ENCODE measurements at regions not wholly inside any gene's neighbourhood (a gene's known extent, or its start where the extent isn't known, plus 50 kb on each side); places are given as distances from the start of the nearest gene placed in this dataset.

- Histone ChIP-seq H3K9ac (ENCODE audit: low read length) (no peak overlapping the region), H3K27me3 (ENCODE audit: low read length) (no peaks in the 10 kb centered on the region), H4K20me1 (ENCODE audit: insufficient read depth, low read depth, low read length) (no peaks in the 10 kb centered on the region), H3K4me3 (ENCODE audit: low read length) (no peak overlapping the region), H3K4me2 (ENCODE audit: low read depth, low read length, poor library complexity, severe bottlenecking) (no peak overlapping the region), H3K4me1 (ENCODE audit: low read length) (no peaks in the 10 kb centered on the region), H3K27ac (ENCODE audit: low read length) (no peak overlapping the region), H3K9me2 (replicated peaks; ENCODE audit: insufficient read depth, low read length) (no peaks in the 10 kb centered on the region), H3K79me2 (ENCODE audit: low read length) (no peaks in the 10 kb centered on the region), H3K36me3 (ENCODE audit: insufficient read depth, low read length) (no peaks in the 10 kb centered on the region), H3K9me3 (ENCODE audit: low read length) (no peaks in the 10 kb centered on the region), H2AFZ (ENCODE audit: low read length) (no peak overlapping the region)
- DNase-seq: no peak
Measured at GRCh38 chr4:175905925-175906324, 93.9 kb upstream of the GPM6A start.

- Histone ChIP-seq H3K4me2 (ENCODE audit: low read depth, low read length, poor library complexity, severe bottlenecking) (no peak overlapping the region), H3K4me1 (ENCODE audit: low read length) (no peaks in the 10 kb centered on the region), H3K9me2 (replicated peaks; ENCODE audit: insufficient read depth, low read length) (no peaks in the 10 kb centered on the region), H3K9ac (ENCODE audit: low read length) (no peak overlapping the region), H2AFZ (ENCODE audit: low read length) (no peak overlapping the region), H3K36me3 (ENCODE audit: insufficient read depth, low read length) (no peaks in the 10 kb centered on the region), H3K27me3 (ENCODE audit: low read length) (no peaks in the 10 kb centered on the region), H3K79me2 (ENCODE audit: low read length) (no peaks in the 10 kb centered on the region), H3K4me3 (ENCODE audit: low read length) (no peak overlapping the region), H3K27ac (ENCODE audit: low read length) (no peak overlapping the region), H4K20me1 (ENCODE audit: insufficient read depth, low read depth, low read length) (no peaks in the 10 kb centered on the region), H3K9me3 (ENCODE audit: low read length) (no peaks in the 10 kb centered on the region)
- no peak for DNase-seq
Measured at GRCh38 chr4:175906384-175906783, 94.3 kb upstream of the GPM6A start.

DNA sequence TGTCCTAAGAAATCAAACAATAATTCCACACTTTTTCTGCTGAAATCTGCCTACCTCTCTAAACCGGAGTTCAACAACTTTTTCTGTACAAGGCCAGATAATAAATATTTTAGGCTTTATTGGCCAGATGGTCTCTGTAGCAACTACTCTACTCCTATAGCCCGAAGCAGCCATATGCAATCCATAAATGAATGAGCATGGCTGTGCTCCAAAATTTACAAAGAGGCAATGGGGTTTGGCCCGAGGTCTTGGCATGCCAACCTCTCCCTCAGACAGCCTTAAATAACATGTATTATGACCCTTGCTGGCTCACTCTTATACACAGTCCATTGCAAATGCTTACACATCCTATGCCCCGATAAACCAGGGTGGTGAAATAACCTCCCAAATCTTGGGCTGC lies 98.6 kb upstream of the GPM6A start:
- H3K36me3 ChIP-seq (ENCODE audit: insufficient read depth, low read length): no peaks in the 10 kb centered on the region
- H3K9me3 ChIP-seq (ENCODE audit: low read length): no peaks in the 10 kb centered on the region

DNA sequence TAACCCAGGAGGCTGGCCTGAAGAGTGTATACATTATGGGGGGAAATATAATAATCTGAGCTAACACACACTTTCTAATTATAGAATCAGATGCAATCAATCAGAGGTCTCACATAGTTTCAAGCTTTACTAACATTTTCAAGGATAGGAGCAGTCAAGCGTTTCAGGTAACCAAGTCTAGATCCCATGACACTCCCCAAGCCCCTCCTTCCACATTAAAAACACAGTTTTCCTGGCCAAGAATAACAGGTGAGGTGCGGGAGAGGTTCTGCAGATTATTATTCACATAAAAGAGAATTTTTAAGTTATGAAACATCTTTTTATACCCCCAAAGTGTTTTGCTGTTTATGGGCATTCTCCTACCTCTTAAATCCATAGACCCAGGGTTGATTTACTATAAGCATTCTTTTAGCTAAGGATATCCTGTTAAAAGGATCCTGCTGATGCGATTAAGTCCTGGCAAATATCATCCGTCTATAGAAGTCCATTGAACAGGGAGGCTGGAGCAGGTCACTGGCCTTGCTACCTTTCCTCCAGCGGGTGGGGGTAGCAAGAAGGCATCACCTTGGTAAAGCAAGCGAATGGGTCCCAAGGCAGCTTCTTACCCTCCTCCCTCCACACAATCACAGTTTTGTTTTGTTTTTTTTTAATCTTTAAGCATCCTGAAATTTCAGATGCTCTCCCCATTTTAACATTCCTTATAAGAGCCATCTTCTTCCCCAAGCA lies 104.7 kb upstream of the GPM6A start:
- no peak for DNase-seq
- H3K4me1 ChIP-seq (ENCODE audit: low read length): no peaks in the 10 kb centered on the region
- H3K9ac ChIP-seq (ENCODE audit: low read length): no peak overlapping the region
- no peaks in the 10 kb centered on the region for H3K79me2 ChIP-seq (ENCODE audit: low read length)
- H3K4me3 ChIP-seq (ENCODE audit: low read length): no peak overlapping the region
- H3K27me3 ChIP-seq (ENCODE audit: low read length): no peaks in the 10 kb centered on the region
- no peak overlapping the region for H3K4me2 ChIP-seq (ENCODE audit: low read depth, low read length, poor library complexity, severe bottlenecking)
- H3K9me2 ChIP-seq (replicated peaks; ENCODE audit: insufficient read depth, low read length): no peaks in the 10 kb centered on the region
- H3K36me3 ChIP-seq (ENCODE audit: insufficient read depth, low read length): no peaks in the 10 kb centered on the region
- H4K20me1 ChIP-seq (ENCODE audit: insufficient read depth, low read depth, low read length): no peaks in the 10 kb centered on the region
- H3K27ac ChIP-seq (ENCODE audit: low read length): no peak overlapping the region
- no peaks in the 10 kb centered on the region for H3K9me3 ChIP-seq (ENCODE audit: low read length)
- no peak overlapping the region for H2AFZ ChIP-seq (ENCODE audit: low read length)

More for the DNA sequence above, 98.6 kb upstream of the GPM6A start:
- no peak for DNase-seq
- Histone ChIP-seq H3K27ac (ENCODE audit: low read length) (no peak overlapping the region), H3K27me3 (ENCODE audit: low read length) (no peaks in the 10 kb centered on the region), H3K9me2 (replicated peaks; ENCODE audit: insufficient read depth, low read length) (no peaks in the 10 kb centered on the region), H3K4me3 (ENCODE audit: low read length) (no peak overlapping the region), H4K20me1 (ENCODE audit: insufficient read depth, low read depth, low read length) (no peaks in the 10 kb centered on the region), H3K9ac (ENCODE audit: low read length) (no peak overlapping the region), H3K79me2 (ENCODE audit: low read length) (no peaks in the 10 kb centered on the region), H3K4me1 (ENCODE audit: low read length) (no peaks in the 10 kb centered on the region), H2AFZ (ENCODE audit: low read length) (no peak overlapping the region), H3K4me2 (ENCODE audit: low read depth, low read length, poor library complexity, severe bottlenecking) (no peak overlapping the region)

- Histone ChIP-seq H3K9me3 (ENCODE audit: low read length) (no peaks in the 10 kb centered on the region), H3K4me1 (ENCODE audit: low read length) (no peaks in the 10 kb centered on the region)
- no peak for DNase-seq
Measured at GRCh38 chr4:175927121-175927520, 115.1 kb upstream of the GPM6A start.

DNA sequence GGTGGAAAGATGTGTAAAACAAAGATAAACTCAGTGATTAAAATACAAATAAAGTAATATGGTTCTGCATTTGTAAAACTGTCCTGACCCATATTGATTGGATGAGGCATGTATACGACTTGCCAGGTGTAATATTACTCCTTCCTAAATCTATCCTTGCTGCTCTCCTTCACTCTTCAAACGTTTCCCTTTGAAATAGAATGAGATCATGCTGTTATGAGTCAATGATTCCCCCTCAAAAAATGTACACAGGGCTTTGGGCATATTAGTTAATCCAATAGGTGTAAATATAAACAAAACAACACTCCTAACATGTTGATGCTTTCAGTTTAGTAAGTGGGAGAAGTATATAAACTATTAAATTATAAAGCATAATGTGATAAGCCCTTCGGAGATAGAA lies 117.4 kb upstream of the GPM6A start:
- H3K4me1 ChIP-seq (ENCODE audit: low read length): no peaks in the 10 kb centered on the region
- H3K9me2 ChIP-seq (replicated peaks; ENCODE audit: insufficient read depth, low read length): no peaks in the 10 kb centered on the region
- no peaks in the 10 kb centered on the region for H3K27me3 ChIP-seq (ENCODE audit: low read length)
- no peaks in the 10 kb centered on the region for H4K20me1 ChIP-seq (ENCODE audit: insufficient read depth, low read depth, low read length)
- H3K9ac ChIP-seq (ENCODE audit: low read length): no peak overlapping the region
- H3K79me2 ChIP-seq (ENCODE audit: low read length): no peaks in the 10 kb centered on the region
- H3K27ac ChIP-seq (ENCODE audit: low read length): no peak overlapping the region
- DNase-seq: no peak
- H3K4me2 ChIP-seq (ENCODE audit: low read depth, low read length, poor library complexity, severe bottlenecking): no peak overlapping the region
- no peaks in the 10 kb centered on the region for H3K36me3 ChIP-seq (ENCODE audit: insufficient read depth, low read length)
- no peaks in the 10 kb centered on the region for H3K9me3 ChIP-seq (ENCODE audit: low read length)
- H3K4me3 ChIP-seq (ENCODE audit: low read length): no peak overlapping the region
- H2AFZ ChIP-seq (ENCODE audit: low read length): no peak overlapping the region

More at GRCh38 chr4:175927121-175927520, 115.1 kb upstream of the GPM6A start:
- Histone ChIP-seq H2AFZ (ENCODE audit: low read length) (no peak overlapping the region), H3K4me2 (ENCODE audit: low read depth, low read length, poor library complexity, severe bottlenecking) (no peak overlapping the region), H3K9me2 (replicated peaks; ENCODE audit: insufficient read depth, low read length) (no peaks in the 10 kb centered on the region), H3K79me2 (ENCODE audit: low read length) (no peaks in the 10 kb centered on the region), H3K27ac (ENCODE audit: low read length) (no peak overlapping the region), H3K9ac (ENCODE audit: low read length) (no peak overlapping the region), H3K4me3 (ENCODE audit: low read length) (no peak overlapping the region), H4K20me1 (ENCODE audit: insufficient read depth, low read depth, low read length) (no peaks in the 10 kb centered on the region), H3K36me3 (ENCODE audit: insufficient read depth, low read length) (no peaks in the 10 kb centered on the region), H3K27me3 (ENCODE audit: low read length) (no peaks in the 10 kb centered on the region)

DNA sequence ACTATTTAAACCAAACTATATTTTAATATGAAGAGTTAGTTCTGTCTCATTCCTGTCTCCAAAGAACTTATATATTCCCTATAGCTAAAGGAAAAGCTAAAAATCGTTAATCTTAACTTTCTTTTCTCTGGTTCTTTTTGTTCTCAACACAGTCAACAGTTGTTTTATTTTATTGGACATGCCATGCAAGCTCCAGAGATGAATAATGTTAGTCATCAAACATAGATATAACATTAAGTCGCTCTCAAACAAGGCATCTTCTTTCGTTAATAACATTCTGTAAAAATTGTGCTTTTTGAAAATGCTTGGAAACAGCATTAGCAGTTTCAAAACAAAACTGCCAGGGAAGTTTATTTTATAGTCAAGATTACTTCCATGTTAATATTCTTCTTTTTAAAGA lies 117.9 kb upstream of the GPM6A start:
- no peak overlapping the region for H2AFZ ChIP-seq (ENCODE audit: low read length)
- H3K36me3 ChIP-seq (ENCODE audit: insufficient read depth, low read length): no peaks in the 10 kb centered on the region
- no peak overlapping the region for H3K4me2 ChIP-seq (ENCODE audit: low read depth, low read length, poor library complexity, severe bottlenecking)
- no peak overlapping the region for H3K27ac ChIP-seq (ENCODE audit: low read length)
- no peaks in the 10 kb centered on the region for H3K79me2 ChIP-seq (ENCODE audit: low read length)
- H3K9ac ChIP-seq (ENCODE audit: low read length): no peak overlapping the region
- no peak for DNase-seq
- H3K9me2 ChIP-seq (replicated peaks; ENCODE audit: insufficient read depth, low read length): no peaks in the 10 kb centered on the region
- no peaks in the 10 kb centered on the region for H3K27me3 ChIP-seq (ENCODE audit: low read length)
- H3K4me1 ChIP-seq (ENCODE audit: low read length): no peaks in the 10 kb centered on the region
- no peaks in the 10 kb centered on the region for H3K9me3 ChIP-seq (ENCODE audit: low read length)
- no peaks in the 10 kb centered on the region for H4K20me1 ChIP-seq (ENCODE audit: insufficient read depth, low read depth, low read length)
- no peak overlapping the region for H3K4me3 ChIP-seq (ENCODE audit: low read length)

DNA sequence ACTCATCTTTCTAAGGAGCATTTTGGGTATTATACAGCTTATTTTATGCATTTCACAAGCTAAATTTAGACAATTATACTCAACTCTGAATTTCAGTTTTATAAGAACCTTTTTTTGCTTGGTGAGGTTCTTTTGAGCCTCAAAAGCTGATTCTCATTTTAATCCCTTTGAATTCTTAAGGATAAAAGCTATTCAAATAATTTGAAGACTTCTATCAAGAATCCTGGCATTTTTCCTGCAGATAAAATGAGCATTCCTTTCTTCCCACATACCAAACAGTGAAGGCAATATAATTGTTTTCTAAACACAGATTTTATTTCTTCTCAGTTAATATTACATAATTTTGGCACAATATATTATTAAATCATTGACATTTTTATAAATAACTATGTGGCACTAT lies 118.4 kb upstream of the GPM6A start:
- Histone ChIP-seq H3K4me2 (ENCODE audit: low read depth, low read length, poor library complexity, severe bottlenecking) (no peak overlapping the region), H3K4me3 (ENCODE audit: low read length) (no peak overlapping the region), H3K9ac (ENCODE audit: low read length) (no peak overlapping the region), H3K9me2 (replicated peaks; ENCODE audit: insufficient read depth, low read length) (no peaks in the 10 kb centered on the region), H3K36me3 (ENCODE audit: insufficient read depth, low read length) (no peaks in the 10 kb centered on the region), H3K79me2 (ENCODE audit: low read length) (no peaks in the 10 kb centered on the region), H3K27ac (ENCODE audit: low read length) (no peak overlapping the region), H4K20me1 (ENCODE audit: insufficient read depth, low read depth, low read length) (no peaks in the 10 kb centered on the region), H3K4me1 (ENCODE audit: low read length) (no peaks in the 10 kb centered on the region), H3K27me3 (ENCODE audit: low read length) (no peaks in the 10 kb centered on the region), H2AFZ (ENCODE audit: low read length) (no peak overlapping the region), H3K9me3 (ENCODE audit: low read length) (no peaks in the 10 kb centered on the region)
- no peak for DNase-seq
